GM23338 (cell line): ENCODE measurements at regions not wholly inside any gene's neighbourhood (a gene's known extent, or its start where the extent isn't known, plus 50 kb on each side); places are given as distances from the start of the nearest gene placed in this dataset.
A peak's percentile ranks its signal among the peaks of the same experiment; 100 is the strongest.

Experiments
- ATAC-seq: fragments of 200-7000 bp; cut with Tn5 transposase; 3 replicates; pipeline ENCODE4 v1.9.1; 2020
- DNase-seq: peaks from one replicate; pipeline ENCODE4 v3.0.0-alpha.2; 2015; ENCODE audit warnings: low spot score
- H2AFZ ChIP-seq: fragments of 200-600 bp; sonication (generic); 2 replicates; pipeline ENCODE4 v1.8.0; 2016; ENCODE audit warnings: antibody characterized with exemption, mild to moderate bottlenecking, moderate library complexity
- H3F3A ChIP-seq: fragments of 200-600 bp; sonication (generic); replicated peaks from 2 replicates; pipeline ENCODE4 v1.8.0; 2017; ENCODE audit warnings: antibody characterized with exemption, mixed run types, low read depth
- H3K27ac ChIP-seq: fragments of 200-600 bp; sonication (generic); 2 replicates; pipeline ENCODE4 v1.6.1; 2016; ENCODE audit warnings: low read depth
- H3K27me3 ChIP-seq: fragments of 200-600 bp; sonication (generic); 2 replicates; pipeline ENCODE4 v1.8.0; 2016; ENCODE audit warnings: mild to moderate bottlenecking, mixed run types, moderate library complexity; ENCODE audit not compliant: insufficient read depth
- H3K36me3 ChIP-seq: fragments of 200-600 bp; sonication (generic); 2 replicates; pipeline ENCODE4 v1.8.0; 2016; ENCODE audit warnings: mild to moderate bottlenecking; ENCODE audit not compliant: insufficient read depth
- H3K4me1 ChIP-seq: fragments of 200-600 bp; sonication (generic); 2 replicates; pipeline ENCODE4 v1.8.0; 2016; ENCODE audit warnings: mild to moderate bottlenecking, moderate library complexity; ENCODE audit not compliant: insufficient read depth
- H3K4me2 ChIP-seq: fragments of 200-600 bp; sonication (generic); 2 replicates; pipeline ENCODE4 v1.7.1; 2017; ENCODE audit warnings: mixed run types
- H3K4me3 ChIP-seq: fragments of 200-600 bp; sonication (generic); 2 replicates; pipeline ENCODE4 v1.6.1; 2016; ENCODE audit warnings: mixed run types
- H3K79me2 ChIP-seq: fragments of 200-600 bp; sonication (generic); replicated peaks from 2 replicates; pipeline ENCODE4 v1.8.0; 2017; ENCODE audit warnings: mild to moderate bottlenecking; ENCODE audit not compliant: insufficient read depth
- H3K9me2 ChIP-seq: fragments of 200-600 bp; sonication (generic); 2 replicates; pipeline ENCODE4 v1.8.0; 2017; ENCODE audit not compliant: insufficient read depth
- H4K20me1 ChIP-seq: fragments of 200-600 bp; sonication (generic); replicated peaks from 2 replicates; pipeline ENCODE4 v1.8.0; 2017; ENCODE audit warnings: mild to moderate bottlenecking; ENCODE audit not compliant: insufficient read depth
- H3K27ac Mint-ChIP-seq: 2 replicates; pipeline ENCODE4 v1.8.0; 2020; ENCODE audit warnings: inconsistent platforms, mild to moderate bottlenecking, moderate library complexity, mixed read lengths
- H3K27me3 Mint-ChIP-seq: 3 replicates; pipeline ENCODE4 v1.8.0; 2022; ENCODE audit warnings: low read depth, mild to moderate bottlenecking, moderate library complexity, mixed read lengths, inconsistent platforms; ENCODE audit not compliant: insufficient read depth, poor library complexity
- H3K36me3 Mint-ChIP-seq: 3 replicates; pipeline ENCODE4 v1.8.0; 2021; ENCODE audit warnings: low read depth, mild to moderate bottlenecking, inconsistent platforms, moderate library complexity, mixed read lengths
- H3K4me1 Mint-ChIP-seq: 3 replicates; pipeline ENCODE4 v1.8.0; 2020; ENCODE audit warnings: mild to moderate bottlenecking, inconsistent platforms, mixed read lengths
- H3K4me3 Mint-ChIP-seq: 3 replicates; pipeline ENCODE4 v1.8.0; 2021; ENCODE audit warnings: moderate library complexity, mild to moderate bottlenecking, inconsistent platforms, mixed read lengths
- H3K9me3 Mint-ChIP-seq: 3 replicates; pipeline ENCODE4 v1.8.0; 2020; ENCODE audit warnings: moderate library complexity, mild to moderate bottlenecking, inconsistent platforms, mixed read lengths
- EZH2 ChIP-seq: fragments of 200-600 bp; sonication (generic); IDR thresholded peaks from one replicate; pipeline ENCODE4 v1.8.0; 2017; ENCODE audit warnings: antibody characterized with exemption, mild to moderate bottlenecking, low read depth; ENCODE audit not compliant: unreplicated experiment
- EZH2phosphoT487 ChIP-seq: fragments of 200-600 bp; sonication (generic); IDR thresholded peaks from one replicate; pipeline ENCODE4 v1.8.1; 2018; ENCODE audit warnings: antibody characterized with exemption; ENCODE audit not compliant: unreplicated experiment
- JUNB ChIP-seq: IDR thresholded peaks from one replicate; pipeline ENCODE4 v1.6.1; 2016; ENCODE audit warnings: antibody characterized with exemption; ENCODE audit not compliant: unreplicated experiment
- NANOG ChIP-seq: IDR thresholded peaks from 2 replicates; pipeline ENCODE4 v1.6.1; 2016; ENCODE audit warnings: antibody characterized with exemption, borderline replicate concordance
- POLR2AphosphoS5 ChIP-seq: IDR thresholded peaks from 2 replicates; pipeline ENCODE4 v1.6.1; 2016; ENCODE audit warnings: antibody characterized with exemption, low read depth
- STAT1 ChIP-seq: IDR thresholded peaks from one replicate; pipeline ENCODE4 v1.6.1; 2016; ENCODE audit warnings: antibody characterized with exemption; ENCODE audit not compliant: unreplicated experiment
- ZNF114 ChIP-seq: fragments of 250-450 bp; sonication (Bioruptor Pico); IDR thresholded peaks from 2 replicates; pipeline ENCODE4 v1.5.0; 2020; ENCODE audit warnings: mild to moderate bottlenecking, moderate library complexity
- ZNF331 ChIP-seq: fragments of 250-450 bp; sonication (Bioruptor Pico); IDR thresholded peaks from 2 replicates; pipeline ENCODE4 v1.5.0; 2020; ENCODE audit warnings: low read depth, mild to moderate bottlenecking, moderate library complexity
- TF ChIP-seq, protein P1 (sequence below), 2 experiments: fragments of 200-600 bp in 1 of 2; sonication (generic) in 1 of 2; conservative IDR thresholded peaks; 2 replicates each; pipeline versions ENCODE4 v1.5.1 to v1.6.1; 2016 to 2017; ENCODE audit warnings: antibody characterized with exemption in 2 of 2, low read depth in 2 of 2, mild to moderate bottlenecking in 2 of 2, moderate library complexity in 1 of 2
- TF ChIP-seq, protein P2 (sequence below): fragments of 250-450 bp; sonication (Bioruptor Pico); IDR thresholded peaks from 2 replicates; pipeline ENCODE4 v1.5.0; 2020; ENCODE audit warnings: mild to moderate bottlenecking, moderate library complexity
- TF ChIP-seq, protein P3 (sequence below): IDR thresholded peaks from one replicate; pipeline ENCODE4 v1.6.1; 2018; ENCODE audit warnings: antibody characterized with exemption; ENCODE audit not compliant: unreplicated experiment

DNA sequence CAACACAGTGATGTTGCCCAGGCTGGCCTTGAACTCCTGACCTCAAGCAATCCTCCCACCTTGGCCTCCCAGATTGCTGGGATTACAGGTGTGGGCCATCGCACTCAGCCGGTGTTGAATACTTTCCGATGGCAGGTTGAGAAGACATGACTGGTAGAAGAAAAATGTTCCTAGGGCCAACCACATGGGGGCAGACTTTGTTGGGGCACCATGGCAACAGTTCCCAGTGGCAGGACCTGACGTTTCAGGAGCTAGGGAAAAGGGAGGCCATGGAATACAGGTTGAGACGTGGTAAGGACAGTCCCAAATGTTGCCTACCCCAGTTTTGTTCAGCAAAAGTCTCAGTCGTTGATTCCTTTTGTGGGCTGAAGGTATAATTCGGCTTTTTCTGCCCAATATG is 134.6 kb downstream of the ASMT start:
- H2AFZ ChIP-seq, result no peak overlapping the region
- ATAC-seq, result no peak
- H4K20me1 ChIP-seq, result no peaks in the 10 kb centered on the region
- peaks cover 11% of the 10 kb centered on the region for H3K36me3 Mint-ChIP-seq
- peaks cover 3% of the 10 kb centered on the region for H3K27me3 Mint-ChIP-seq
- H3K4me2 ChIP-seq, result no peak overlapping the region
- H3K4me3 Mint-ChIP-seq, result no peak overlapping the region
- H3K4me3 ChIP-seq, result no peak overlapping the region
- H3K36me3 ChIP-seq, result no peaks in the 10 kb centered on the region
- 0 out of 2 replicates have a peak, but pooled peaks cover 8% of the 10 kb centered on the region for H3K9me2 ChIP-seq
- no peaks in the 10 kb centered on the region for H3K4me1 Mint-ChIP-seq
- peaks cover 28% of the 10 kb centered on the region for H3K9me3 Mint-ChIP-seq
- no peaks in the 10 kb centered on the region for H3K4me1 ChIP-seq
- H3K27ac ChIP-seq, result no peak overlapping the region
- no peaks in the 10 kb centered on the region for H3K27me3 ChIP-seq
- H3K79me2 ChIP-seq, result no peaks in the 10 kb centered on the region
- DNase-seq, result peak; percentile 52
- TF ChIP-seq, protein P1, sequence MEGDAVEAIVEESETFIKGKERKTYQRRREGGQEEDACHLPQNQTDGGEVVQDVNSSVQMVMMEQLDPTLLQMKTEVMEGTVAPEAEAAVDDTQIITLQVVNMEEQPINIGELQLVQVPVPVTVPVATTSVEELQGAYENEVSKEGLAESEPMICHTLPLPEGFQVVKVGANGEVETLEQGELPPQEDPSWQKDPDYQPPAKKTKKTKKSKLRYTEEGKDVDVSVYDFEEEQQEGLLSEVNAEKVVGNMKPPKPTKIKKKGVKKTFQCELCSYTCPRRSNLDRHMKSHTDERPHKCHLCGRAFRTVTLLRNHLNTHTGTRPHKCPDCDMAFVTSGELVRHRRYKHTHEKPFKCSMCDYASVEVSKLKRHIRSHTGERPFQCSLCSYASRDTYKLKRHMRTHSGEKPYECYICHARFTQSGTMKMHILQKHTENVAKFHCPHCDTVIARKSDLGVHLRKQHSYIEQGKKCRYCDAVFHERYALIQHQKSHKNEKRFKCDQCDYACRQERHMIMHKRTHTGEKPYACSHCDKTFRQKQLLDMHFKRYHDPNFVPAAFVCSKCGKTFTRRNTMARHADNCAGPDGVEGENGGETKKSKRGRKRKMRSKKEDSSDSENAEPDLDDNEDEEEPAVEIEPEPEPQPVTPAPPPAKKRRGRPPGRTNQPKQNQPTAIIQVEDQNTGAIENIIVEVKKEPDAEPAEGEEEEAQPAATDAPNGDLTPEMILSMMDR (conservative IDR thresholded peaks at IDR 0.05; ENCODE audit: low read depth in 2 of 2), result peak; percentile 52 to 63
- no peak for TF ChIP-seq ZNF331 (CRISPR knock-in tag)
- TF ChIP-seq EZH2phosphoT487, result no peak
- H3K27ac Mint-ChIP-seq, result no peak overlapping the region
- no peaks in the 10 kb centered on the region for H3F3A ChIP-seq

DNA sequence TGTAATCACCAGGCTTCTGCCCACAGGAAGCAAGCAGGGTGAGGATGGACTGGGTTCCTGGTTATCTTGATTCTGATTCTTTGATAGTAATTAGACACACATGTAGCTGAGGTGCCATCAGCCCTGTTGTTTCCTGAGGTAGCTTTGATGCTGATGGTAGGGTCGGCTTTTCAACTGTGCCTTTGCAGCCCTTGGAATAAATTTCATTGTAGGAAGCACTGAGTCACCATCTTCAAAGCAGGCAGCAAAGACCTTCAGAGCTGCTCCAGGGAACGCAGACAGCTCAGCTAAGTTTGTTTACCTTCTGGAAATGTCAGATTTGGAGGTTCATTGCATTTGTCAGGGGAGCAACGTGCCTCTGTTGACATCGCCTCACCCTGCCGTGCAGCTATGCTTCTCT is 135.4 kb downstream of the ASMT start:
- Mint-ChIP-seq H3K36me3 (peaks cover 3% of the 10 kb centered on the region; the same call in 1 of the 3 replicates), H3K27me3 (peaks cover 3% of the 10 kb centered on the region), H3K9me3 (peaks cover 21% of the 10 kb centered on the region), H3K4me1 (no peaks in the 10 kb centered on the region), H3K27ac (no peak overlapping the region), H3K4me3 (no peak overlapping the region)
- no peak for ATAC-seq
- Histone ChIP-seq H3K9me2 (0 out of 2 replicates have a peak, but pooled peaks cover 5% of the 10 kb centered on the region), H4K20me1 (no peaks in the 10 kb centered on the region), H3K4me3 (no peak overlapping the region), H3K27me3 (no peaks in the 10 kb centered on the region), H3K4me2 (no peak overlapping the region), H3K27ac (no peak overlapping the region), H2AFZ (0 out of 2 replicates have a peak overlapping the region, but pooled peaks have one; percentile 28), H3K36me3 (no peaks in the 10 kb centered on the region), H3K4me1 (no peaks in the 10 kb centered on the region), H3F3A (no peaks in the 10 kb centered on the region), H3K79me2 (no peaks in the 10 kb centered on the region)
- DNase-seq, result no peak
- TF ChIP-seq EZH2 (no peak), JUNB (no peak), STAT1 (no peak), ZNF114 (no peak), ZNF331 (CRISPR knock-in tag) (no peak), NANOG (no peak), EZH2phosphoT487 (no peak), POLR2AphosphoS5 (no peak)
- TF ChIP-seq, protein P2, sequence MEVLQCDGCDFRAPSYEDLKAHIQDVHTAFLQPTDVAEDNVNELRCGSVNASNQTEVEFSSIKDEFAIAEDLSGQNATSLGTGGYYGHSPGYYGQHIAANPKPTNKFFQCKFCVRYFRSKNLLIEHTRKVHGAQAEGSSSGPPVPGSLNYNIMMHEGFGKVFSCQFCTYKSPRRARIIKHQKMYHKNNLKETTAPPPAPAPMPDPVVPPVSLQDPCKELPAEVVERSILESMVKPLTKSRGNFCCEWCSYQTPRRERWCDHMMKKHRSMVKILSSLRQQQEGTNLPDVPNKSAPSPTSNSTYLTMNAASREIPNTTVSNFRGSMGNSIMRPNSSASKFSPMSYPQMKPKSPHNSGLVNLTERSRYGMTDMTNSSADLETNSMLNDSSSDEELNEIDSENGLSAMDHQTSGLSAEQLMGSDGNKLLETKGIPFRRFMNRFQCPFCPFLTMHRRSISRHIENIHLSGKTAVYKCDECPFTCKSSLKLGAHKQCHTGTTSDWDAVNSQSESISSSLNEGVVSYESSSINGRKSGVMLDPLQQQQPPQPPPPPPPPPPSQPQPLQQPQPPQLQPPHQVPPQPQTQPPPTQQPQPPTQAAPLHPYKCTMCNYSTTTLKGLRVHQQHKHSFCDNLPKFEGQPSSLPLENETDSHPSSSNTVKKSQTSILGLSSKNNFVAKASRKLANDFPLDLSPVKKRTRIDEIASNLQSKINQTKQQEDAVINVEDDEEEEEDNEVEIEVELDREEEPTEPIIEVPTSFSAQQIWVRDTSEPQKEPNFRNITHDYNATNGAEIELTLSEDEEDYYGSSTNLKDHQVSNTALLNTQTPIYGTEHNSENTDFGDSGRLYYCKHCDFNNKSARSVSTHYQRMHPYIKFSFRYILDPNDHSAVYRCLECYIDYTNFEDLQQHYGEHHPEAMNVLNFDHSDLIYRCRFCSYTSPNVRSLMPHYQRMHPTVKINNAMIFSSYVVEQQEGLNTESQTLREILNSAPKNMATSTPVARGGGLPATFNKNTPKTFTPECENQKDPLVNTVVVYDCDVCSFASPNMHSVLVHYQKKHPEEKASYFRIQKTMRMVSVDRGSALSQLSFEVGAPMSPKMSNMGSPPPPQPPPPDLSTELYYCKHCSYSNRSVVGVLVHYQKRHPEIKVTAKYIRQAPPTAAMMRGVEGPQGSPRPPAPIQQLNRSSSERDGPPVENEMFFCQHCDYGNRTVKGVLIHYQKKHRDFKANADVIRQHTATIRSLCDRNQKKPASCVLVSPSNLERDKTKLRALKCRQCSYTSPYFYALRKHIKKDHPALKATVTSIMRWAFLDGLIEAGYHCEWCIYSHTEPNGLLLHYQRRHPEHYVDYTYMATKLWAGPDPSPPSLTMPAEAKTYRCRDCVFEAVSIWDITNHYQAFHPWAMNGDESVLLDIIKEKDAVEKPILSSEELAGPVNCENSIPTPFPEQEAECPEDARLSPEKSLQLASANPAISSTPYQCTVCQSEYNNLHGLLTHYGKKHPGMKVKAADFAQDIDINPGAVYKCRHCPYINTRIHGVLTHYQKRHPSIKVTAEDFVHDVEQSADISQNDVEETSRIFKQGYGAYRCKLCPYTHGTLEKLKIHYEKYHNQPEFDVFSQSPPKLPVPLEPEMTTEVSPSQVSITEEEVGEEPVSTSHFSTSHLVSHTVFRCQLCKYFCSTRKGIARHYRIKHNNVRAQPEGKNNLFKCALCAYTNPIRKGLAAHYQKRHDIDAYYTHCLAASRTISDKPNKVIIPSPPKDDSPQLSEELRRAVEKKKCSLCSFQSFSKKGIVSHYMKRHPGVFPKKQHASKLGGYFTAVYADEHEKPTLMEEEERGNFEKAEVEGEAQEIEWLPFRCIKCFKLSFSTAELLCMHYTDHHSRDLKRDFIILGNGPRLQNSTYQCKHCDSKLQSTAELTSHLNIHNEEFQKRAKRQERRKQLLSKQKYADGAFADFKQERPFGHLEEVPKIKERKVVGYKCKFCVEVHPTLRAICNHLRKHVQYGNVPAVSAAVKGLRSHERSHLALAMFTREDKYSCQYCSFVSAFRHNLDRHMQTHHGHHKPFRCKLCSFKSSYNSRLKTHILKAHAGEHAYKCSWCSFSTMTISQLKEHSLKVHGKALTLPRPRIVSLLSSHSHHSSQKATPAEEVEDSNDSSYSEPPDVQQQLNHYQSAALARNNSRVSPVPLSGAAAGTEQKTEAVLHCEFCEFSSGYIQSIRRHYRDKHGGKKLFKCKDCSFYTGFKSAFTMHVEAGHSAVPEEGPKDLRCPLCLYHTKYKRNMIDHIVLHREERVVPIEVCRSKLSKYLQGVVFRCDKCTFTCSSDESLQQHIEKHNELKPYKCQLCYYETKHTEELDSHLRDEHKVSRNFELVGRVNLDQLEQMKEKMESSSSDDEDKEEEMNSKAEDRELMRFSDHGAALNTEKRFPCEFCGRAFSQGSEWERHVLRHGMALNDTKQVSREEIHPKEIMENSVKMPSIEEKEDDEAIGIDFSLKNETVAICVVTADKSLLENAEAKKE (CRISPR knock-in tag), result no peak
- TF ChIP-seq, protein P3, sequence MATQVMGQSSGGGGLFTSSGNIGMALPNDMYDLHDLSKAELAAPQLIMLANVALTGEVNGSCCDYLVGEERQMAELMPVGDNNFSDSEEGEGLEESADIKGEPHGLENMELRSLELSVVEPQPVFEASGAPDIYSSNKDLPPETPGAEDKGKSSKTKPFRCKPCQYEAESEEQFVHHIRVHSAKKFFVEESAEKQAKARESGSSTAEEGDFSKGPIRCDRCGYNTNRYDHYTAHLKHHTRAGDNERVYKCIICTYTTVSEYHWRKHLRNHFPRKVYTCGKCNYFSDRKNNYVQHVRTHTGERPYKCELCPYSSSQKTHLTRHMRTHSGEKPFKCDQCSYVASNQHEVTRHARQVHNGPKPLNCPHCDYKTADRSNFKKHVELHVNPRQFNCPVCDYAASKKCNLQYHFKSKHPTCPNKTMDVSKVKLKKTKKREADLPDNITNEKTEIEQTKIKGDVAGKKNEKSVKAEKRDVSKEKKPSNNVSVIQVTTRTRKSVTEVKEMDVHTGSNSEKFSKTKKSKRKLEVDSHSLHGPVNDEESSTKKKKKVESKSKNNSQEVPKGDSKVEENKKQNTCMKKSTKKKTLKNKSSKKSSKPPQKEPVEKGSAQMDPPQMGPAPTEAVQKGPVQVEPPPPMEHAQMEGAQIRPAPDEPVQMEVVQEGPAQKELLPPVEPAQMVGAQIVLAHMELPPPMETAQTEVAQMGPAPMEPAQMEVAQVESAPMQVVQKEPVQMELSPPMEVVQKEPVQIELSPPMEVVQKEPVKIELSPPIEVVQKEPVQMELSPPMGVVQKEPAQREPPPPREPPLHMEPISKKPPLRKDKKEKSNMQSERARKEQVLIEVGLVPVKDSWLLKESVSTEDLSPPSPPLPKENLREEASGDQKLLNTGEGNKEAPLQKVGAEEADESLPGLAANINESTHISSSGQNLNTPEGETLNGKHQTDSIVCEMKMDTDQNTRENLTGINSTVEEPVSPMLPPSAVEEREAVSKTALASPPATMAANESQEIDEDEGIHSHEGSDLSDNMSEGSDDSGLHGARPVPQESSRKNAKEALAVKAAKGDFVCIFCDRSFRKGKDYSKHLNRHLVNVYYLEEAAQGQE, result no peak
